ENCODE measurements at regions not wholly inside any gene's neighbourhood (a gene's known extent, or its start where the extent isn't known, plus 50 kb on each side); places are given as distances from the start of the nearest gene placed in this dataset.

- no peak for TF ChIP-seq CTCF (IDR thresholded peaks at IDR 0.05; ENCODE audit: low read depth, low read length)
- TF ChIP-seq POLR2A (IDR thresholded peaks at IDR 0.05; ENCODE audit: extremely low read depth, insufficient read length) = no peak
- TF ChIP-seq MAX (IDR thresholded peaks at IDR 0.05; ENCODE audit: low read depth, low read length) = no peak
- TF ChIP-seq MYC (IDR thresholded peaks at IDR 0.05; ENCODE audit: low read depth, low read length) = no peak
Measured at GRCh38 chr13:107685876-107686275, 529.5 kb downstream of the LIG4 start.

Data from NB4 (cell line).